ENCODE measurements at regions not wholly inside any gene's neighbourhood (a gene's known extent, or its start where the extent isn't known, plus 50 kb on each side); places are given as distances from the start of the nearest gene placed in this dataset.
A peak's percentile ranks its signal among the peaks of the same experiment; 100 is the strongest.

DNA sequence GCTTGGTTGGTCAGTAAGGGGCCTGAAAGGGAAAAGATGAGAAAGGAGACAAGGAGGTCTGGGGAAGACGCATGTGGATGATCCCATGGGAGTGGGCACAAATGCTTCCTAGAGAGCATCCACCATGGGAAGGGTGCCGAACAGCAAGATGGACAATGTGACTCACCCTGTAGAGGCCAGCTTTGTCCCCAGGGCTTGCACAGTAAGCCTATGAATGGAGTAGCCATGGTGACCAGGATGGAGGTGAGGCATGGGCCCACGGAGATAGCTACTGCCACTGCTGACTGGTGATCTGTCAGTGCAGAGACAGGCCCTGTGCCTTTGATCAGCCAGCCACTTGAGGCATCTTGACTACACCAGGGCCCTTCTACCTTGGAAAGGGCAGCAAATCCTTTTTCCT is 172.6 kb downstream of the HAUS1 start:
- H3K4me3 ChIP-seq (ENCODE audit: low read depth, low read length), result no peak overlapping the region
- no peak for DNase-seq
- no peaks in the 10 kb centered on the region for H3K36me3 ChIP-seq (ENCODE audit: control insufficient read depth, insufficient read depth, low read length)
- no peaks in the 10 kb centered on the region for H3K27me3 ChIP-seq (ENCODE audit: control insufficient read depth, insufficient read depth, low read length)
- H3K4me3 Mint-ChIP-seq, result no peak overlapping the region
- H3K27ac ChIP-seq (ENCODE audit: insufficient read depth, low read length, poor library complexity, severe bottlenecking), result no peak overlapping the region
- no peak overlapping the region for H3K27ac Mint-ChIP-seq
- no peaks in the 10 kb centered on the region for H3K27me3 Mint-ChIP-seq
- H3K9me3 Mint-ChIP-seq, result no peaks in the 10 kb centered on the region
- ATAC-seq (ENCODE audit: low read depth in 2 of 2), result no peak
- H3K4me1 Mint-ChIP-seq, result peaks cover 6 to 23% (median 13%) of the 10 kb centered on the region in 4 donors
- peaks cover 8% of the 10 kb centered on the region for H3K36me3 Mint-ChIP-seq
- no peaks in the 10 kb centered on the region for H3K4me1 ChIP-seq (ENCODE audit: control insufficient read depth, insufficient read depth, low read length, poor library complexity, severe bottlenecking)
- no peaks in the 10 kb centered on the region for H3K9me3 ChIP-seq (ENCODE audit: control insufficient read depth in 2 of 2, low read length in 2 of 2)

DNA sequence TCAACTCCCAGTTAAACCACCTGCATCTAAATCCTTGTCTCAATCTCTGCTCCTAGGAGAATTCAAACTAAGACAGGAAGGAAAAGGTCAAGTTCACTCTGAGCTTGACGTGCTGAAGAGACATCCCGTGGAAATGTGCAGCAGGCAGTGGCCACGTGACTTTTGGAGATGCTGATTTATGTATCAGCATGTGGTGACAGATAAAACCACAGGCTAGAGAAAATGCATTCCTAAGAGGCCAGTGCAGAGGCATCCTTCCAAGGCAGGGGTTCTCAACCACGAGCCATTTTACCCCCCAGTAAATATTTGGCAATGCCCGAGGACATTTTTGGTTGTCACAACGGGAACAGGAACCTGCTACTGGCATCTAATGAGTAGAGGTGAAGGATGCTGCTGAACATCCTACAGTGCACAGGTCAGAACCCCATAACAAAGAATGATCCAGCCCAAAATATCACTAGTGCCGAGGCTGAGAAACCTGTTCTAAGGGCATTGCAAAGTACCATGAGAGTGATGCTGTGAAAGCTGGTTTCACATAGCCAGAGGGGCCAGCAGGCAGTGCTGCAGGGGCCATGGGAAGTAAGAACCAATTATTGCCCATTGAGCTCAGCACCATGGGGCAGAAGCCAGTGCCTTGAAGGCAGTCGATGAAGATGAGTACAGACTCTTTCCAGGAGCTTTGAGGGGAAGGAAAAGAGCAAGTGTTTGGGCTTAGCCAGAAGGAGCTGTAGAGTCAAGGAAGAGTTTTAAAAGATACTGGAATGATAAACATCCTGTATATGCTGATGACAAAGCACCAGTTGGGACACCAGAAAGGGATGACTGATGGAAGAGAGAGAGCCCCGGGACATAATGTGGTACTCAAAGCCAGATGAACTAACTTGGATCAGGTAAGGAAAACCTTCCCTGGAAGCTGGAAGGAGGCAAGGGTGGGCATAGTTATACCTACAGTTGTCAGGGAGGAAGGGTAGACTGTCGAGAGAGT is 174.6 kb downstream of the HAUS1 start:
- Mint-ChIP-seq H3K27ac (peak overlapping the region in 2 of 3 donors; percentile 5 to 43), H3K4me3 (no peak overlapping the region), H3K4me1 (peaks cover 6 to 23% (median 12%) of the 10 kb centered on the region in 4 donors), H3K9me3 (no peaks in the 10 kb centered on the region), H3K27me3 (no peaks in the 10 kb centered on the region), H3K36me3 (peaks cover 8% of the 10 kb centered on the region)
- no peak overlapping the region for H3K27ac ChIP-seq (ENCODE audit: insufficient read depth, low read length, poor library complexity, severe bottlenecking)
- H3K4me1 ChIP-seq (ENCODE audit: control insufficient read depth, insufficient read depth, low read length, poor library complexity, severe bottlenecking), result no peaks in the 10 kb centered on the region
- no peaks in the 10 kb centered on the region for H3K36me3 ChIP-seq (ENCODE audit: control insufficient read depth, insufficient read depth, low read length)
- no peaks in the 10 kb centered on the region for H3K9me3 ChIP-seq (ENCODE audit: control insufficient read depth in 2 of 2, low read length in 2 of 2)
- H3K27me3 ChIP-seq (ENCODE audit: control insufficient read depth, insufficient read depth, low read length), result no peaks in the 10 kb centered on the region
- DNase-seq (peak in 1 of 3 donors; percentile 19), ATAC-seq (ENCODE audit: low read depth in 2 of 2) (no peak)
- H3K4me3 ChIP-seq (ENCODE audit: low read depth, low read length), result no peak overlapping the region

DNA sequence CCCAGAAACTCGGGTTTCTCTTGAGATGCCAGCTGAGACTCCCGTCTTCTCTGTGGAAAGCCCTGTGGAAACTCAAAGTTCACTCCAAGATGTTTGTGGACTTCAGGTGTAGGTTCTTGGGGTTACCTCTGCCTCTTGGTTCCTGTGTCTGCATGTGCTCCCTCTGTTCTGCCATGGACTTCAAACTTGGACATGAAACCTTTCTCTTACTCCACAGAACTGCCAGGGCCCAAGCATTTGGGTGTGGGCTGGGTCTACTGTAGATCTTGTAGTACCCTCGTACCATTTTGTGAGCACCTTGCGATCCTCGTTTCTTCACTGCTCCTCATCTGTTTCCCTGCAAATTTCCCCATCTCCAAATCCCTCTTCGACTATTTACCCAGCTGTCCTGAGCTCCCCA is 175.5 kb downstream of the HAUS1 start:
- Mint-ChIP-seq H3K27me3 (no peaks in the 10 kb centered on the region), H3K9me3 (no peaks in the 10 kb centered on the region), H3K36me3 (peaks cover 5% of the 10 kb centered on the region), H3K4me1 (peaks cover 0 to 17% (median 11%) of the 10 kb centered on the region in 4 donors), H3K4me3 (no peak overlapping the region), H3K27ac (peak overlapping the region in 1 of 3 donors; percentile 5)
- DNase-seq, result no peak
- H3K27ac ChIP-seq (ENCODE audit: insufficient read depth, low read length, poor library complexity, severe bottlenecking), result no peak overlapping the region
- no peaks in the 10 kb centered on the region for H3K27me3 ChIP-seq (ENCODE audit: control insufficient read depth, insufficient read depth, low read length)
- no peaks in the 10 kb centered on the region for H3K36me3 ChIP-seq (ENCODE audit: control insufficient read depth, insufficient read depth, low read length)
- H3K4me1 ChIP-seq (ENCODE audit: control insufficient read depth, insufficient read depth, low read length, poor library complexity, severe bottlenecking), result no peaks in the 10 kb centered on the region
- no peak overlapping the region for H3K4me3 ChIP-seq (ENCODE audit: low read depth, low read length)
- no peak for ATAC-seq (ENCODE audit: low read depth in 2 of 2)
- no peaks in the 10 kb centered on the region for H3K9me3 ChIP-seq (ENCODE audit: control insufficient read depth in 2 of 2, low read length in 2 of 2)

- DNase-seq, result peak; percentile 17 to 69 (median 40)
- Histone ChIP-seq H3K4me1 (ENCODE audit: control insufficient read depth, insufficient read depth, low read length, poor library complexity, severe bottlenecking) (no peaks in the 10 kb centered on the region), H3K27me3 (ENCODE audit: control insufficient read depth, insufficient read depth, low read length) (no peaks in the 10 kb centered on the region), H3K4me3 (ENCODE audit: low read depth, low read length) (no peak overlapping the region), H3K36me3 (ENCODE audit: control insufficient read depth, insufficient read depth, low read length) (no peaks in the 10 kb centered on the region), H3K27ac (ENCODE audit: insufficient read depth, low read length, poor library complexity, severe bottlenecking) (no peak overlapping the region), H3K9me3 (ENCODE audit: control insufficient read depth in 2 of 2, low read length in 2 of 2) (no peaks in the 10 kb centered on the region)
- Mint-ChIP-seq H3K9me3 (no peaks in the 10 kb centered on the region), H3K4me1 (peaks cover 0 to 16% (median 10%) of the 10 kb centered on the region in 4 donors), H3K27me3 (no peaks in the 10 kb centered on the region), H3K36me3 (peaks cover 3% of the 10 kb centered on the region), H3K27ac (no peak overlapping the region), H3K4me3 (peak overlapping the region in 1 of 4 donors; percentile 22)
- ATAC-seq (ENCODE audit: low read depth in 2 of 2), result peak; percentile 72 to 80
These were observed 177.3 kb downstream of the HAUS1 start for GRCh38 chr18:46281185-46282176.

DNA sequence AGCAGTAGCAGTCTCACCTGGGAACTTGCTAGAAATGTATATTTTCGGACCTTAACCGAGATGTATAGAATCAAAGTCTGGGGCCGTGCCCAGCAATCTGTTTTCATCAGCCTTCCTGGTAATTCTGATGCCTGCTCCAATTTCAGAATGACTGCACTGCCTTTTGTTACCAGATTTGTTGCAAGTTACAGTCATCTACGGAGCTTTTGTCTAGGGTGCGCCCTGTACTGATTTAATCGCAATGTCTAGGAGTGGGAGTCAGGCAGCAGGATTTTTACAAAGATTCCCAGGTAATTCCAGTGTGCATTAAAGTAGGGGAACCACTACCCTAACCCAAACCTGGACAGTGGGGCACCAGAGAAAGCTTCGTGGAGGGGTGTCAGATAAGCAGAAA is 178.0 kb downstream of the HAUS1 start:
- Mint-ChIP-seq H3K9me3 (no peaks in the 10 kb centered on the region), H3K27me3 (no peaks in the 10 kb centered on the region), H3K4me1 (peaks cover 0 to 16% (median 10%) of the 10 kb centered on the region in 4 donors), H3K36me3 (peaks cover 3% of the 10 kb centered on the region), H3K4me3 (no peak overlapping the region), H3K27ac (no peak overlapping the region)
- no peaks in the 10 kb centered on the region for H3K9me3 ChIP-seq (ENCODE audit: control insufficient read depth in 2 of 2, low read length in 2 of 2)
- no peak for DNase-seq
- no peak for ATAC-seq (ENCODE audit: low read depth in 2 of 2)
- H3K27me3 ChIP-seq (ENCODE audit: control insufficient read depth, insufficient read depth, low read length), result no peaks in the 10 kb centered on the region
- no peak overlapping the region for H3K27ac ChIP-seq (ENCODE audit: insufficient read depth, low read length, poor library complexity, severe bottlenecking)
- H3K36me3 ChIP-seq (ENCODE audit: control insufficient read depth, insufficient read depth, low read length), result no peaks in the 10 kb centered on the region
- H3K4me3 ChIP-seq (ENCODE audit: low read depth, low read length), result no peak overlapping the region
- no peaks in the 10 kb centered on the region for H3K4me1 ChIP-seq (ENCODE audit: control insufficient read depth, insufficient read depth, low read length, poor library complexity, severe bottlenecking)

GRCh38 chr18:46282646-46283045 is 178.5 kb downstream of the HAUS1 start:
- Histone ChIP-seq H3K27me3 (ENCODE audit: control insufficient read depth, insufficient read depth, low read length) (no peaks in the 10 kb centered on the region), H3K9me3 (ENCODE audit: control insufficient read depth in 2 of 2, low read length in 2 of 2) (no peaks in the 10 kb centered on the region), H3K36me3 (ENCODE audit: control insufficient read depth, insufficient read depth, low read length) (no peaks in the 10 kb centered on the region), H3K27ac (ENCODE audit: insufficient read depth, low read length, poor library complexity, severe bottlenecking) (no peak overlapping the region), H3K4me1 (ENCODE audit: control insufficient read depth, insufficient read depth, low read length, poor library complexity, severe bottlenecking) (no peaks in the 10 kb centered on the region), H3K4me3 (ENCODE audit: low read depth, low read length) (no peak overlapping the region)
- Mint-ChIP-seq H3K36me3 (peaks cover 3% of the 10 kb centered on the region), H3K4me1 (peaks cover 0 to 15% (median 10%) of the 10 kb centered on the region in 4 donors), H3K4me3 (no peak overlapping the region), H3K9me3 (no peaks in the 10 kb centered on the region), H3K27ac (no peak overlapping the region), H3K27me3 (no peaks in the 10 kb centered on the region)
- ATAC-seq (ENCODE audit: low read depth in 2 of 2), result no peak
- DNase-seq, result no peak

GRCh38 chr18:46283268-46283667 is 179.1 kb downstream of the HAUS1 start:
- no peaks in the 10 kb centered on the region for H3K9me3 ChIP-seq (ENCODE audit: control insufficient read depth in 2 of 2, low read length in 2 of 2)
- H3K36me3 ChIP-seq (ENCODE audit: control insufficient read depth, insufficient read depth, low read length), result no peaks in the 10 kb centered on the region
- no peaks in the 10 kb centered on the region for H3K4me1 ChIP-seq (ENCODE audit: control insufficient read depth, insufficient read depth, low read length, poor library complexity, severe bottlenecking)
- DNase-seq (no peak), ATAC-seq (ENCODE audit: low read depth in 2 of 2) (no peak)
- H3K27me3 Mint-ChIP-seq, result no peaks in the 10 kb centered on the region
- H3K4me3 ChIP-seq (ENCODE audit: low read depth, low read length), result no peak overlapping the region
- H3K27me3 ChIP-seq (ENCODE audit: control insufficient read depth, insufficient read depth, low read length), result no peaks in the 10 kb centered on the region
- H3K27ac ChIP-seq (ENCODE audit: insufficient read depth, low read length, poor library complexity, severe bottlenecking), result no peak overlapping the region
- no peaks in the 10 kb centered on the region for H3K9me3 Mint-ChIP-seq
- peak overlapping the region in 1 of 4 donors; percentile 4 for H3K4me3 Mint-ChIP-seq
- no peak overlapping the region for H3K27ac Mint-ChIP-seq
- peaks cover 0 to 10% (median 5%) of the 10 kb centered on the region in 4 donors for H3K4me1 Mint-ChIP-seq
- H3K36me3 Mint-ChIP-seq, result peaks cover 3% of the 10 kb centered on the region

Measured in CD4-positive, CD25-positive, alpha-beta regulatory T cell (primary cell).